ENCODE measurements at regions not wholly inside any gene's neighbourhood (a gene's known extent, or its start where the extent isn't known, plus 50 kb on each side); places are given as distances from the start of the nearest gene placed in this dataset.

DNA sequence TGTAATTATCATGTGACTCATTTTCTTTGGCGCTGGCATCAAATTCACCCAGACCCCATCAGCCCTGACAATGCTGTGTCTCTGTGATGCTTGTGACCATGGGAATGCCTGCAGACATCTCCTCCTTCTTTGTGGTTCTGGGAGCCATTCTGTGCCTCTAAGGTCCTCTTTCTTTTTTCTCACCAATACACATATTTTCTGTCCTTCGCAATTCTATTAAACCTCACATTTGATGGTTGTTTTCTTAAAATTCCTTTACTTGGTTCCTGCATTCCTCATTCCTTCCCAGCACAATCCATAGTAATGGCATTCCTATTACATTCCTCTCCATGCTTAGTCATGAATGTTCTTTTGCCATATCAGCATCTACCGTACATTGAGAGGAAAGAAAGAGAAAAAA, 375.3 kb downstream of the PIK3C3 start:
- H3K27ac ChIP-seq (ENCODE audit: insufficient read length, low read depth, low read length): no peak overlapping the region
- no peaks in the 10 kb centered on the region for H3K4me1 ChIP-seq (ENCODE audit: insufficient read depth, low read length)
- H3T11ph ChIP-seq (ENCODE audit: low read length): peak overlapping the region; percentile 82
- no peak overlapping the region for H4K8ac ChIP-seq (replicated peaks; ENCODE audit: insufficient read length, low read depth, low read length)
- no peak overlapping the region for H2BK20ac ChIP-seq (ENCODE audit: low read depth, low read length, poor library complexity, severe bottlenecking)
- no peaks in the 10 kb centered on the region for H3K23me2 ChIP-seq (ENCODE audit: insufficient read length, low read depth, low read length, poor library complexity, severe bottlenecking)
- TF ChIP-seq, protein P1, sequence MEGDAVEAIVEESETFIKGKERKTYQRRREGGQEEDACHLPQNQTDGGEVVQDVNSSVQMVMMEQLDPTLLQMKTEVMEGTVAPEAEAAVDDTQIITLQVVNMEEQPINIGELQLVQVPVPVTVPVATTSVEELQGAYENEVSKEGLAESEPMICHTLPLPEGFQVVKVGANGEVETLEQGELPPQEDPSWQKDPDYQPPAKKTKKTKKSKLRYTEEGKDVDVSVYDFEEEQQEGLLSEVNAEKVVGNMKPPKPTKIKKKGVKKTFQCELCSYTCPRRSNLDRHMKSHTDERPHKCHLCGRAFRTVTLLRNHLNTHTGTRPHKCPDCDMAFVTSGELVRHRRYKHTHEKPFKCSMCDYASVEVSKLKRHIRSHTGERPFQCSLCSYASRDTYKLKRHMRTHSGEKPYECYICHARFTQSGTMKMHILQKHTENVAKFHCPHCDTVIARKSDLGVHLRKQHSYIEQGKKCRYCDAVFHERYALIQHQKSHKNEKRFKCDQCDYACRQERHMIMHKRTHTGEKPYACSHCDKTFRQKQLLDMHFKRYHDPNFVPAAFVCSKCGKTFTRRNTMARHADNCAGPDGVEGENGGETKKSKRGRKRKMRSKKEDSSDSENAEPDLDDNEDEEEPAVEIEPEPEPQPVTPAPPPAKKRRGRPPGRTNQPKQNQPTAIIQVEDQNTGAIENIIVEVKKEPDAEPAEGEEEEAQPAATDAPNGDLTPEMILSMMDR (conservative IDR thresholded peaks at IDR 0.05): no peak
- H4K91ac ChIP-seq (ENCODE audit: insufficient read length, low read depth, low read length): no peak overlapping the region
- Mint-ChIP-seq H3K4me3 (no peak overlapping the region), H3K27me3 (ENCODE audit: low read depth) (peaks cover 3% of the 10 kb centered on the region; the same call in 1 of the 2 replicates), H3K9me3 (peaks cover 4 to 10% of the 10 kb centered on the region in 2 experiments), H3K27ac (no peak overlapping the region), H3K4me1 (peaks cover 4 to 6% of the 10 kb centered on the region in 2 experiments), H3K36me3 (ENCODE audit: insufficient read depth in 1 of 3, low read depth in 3 of 3) (peaks cover 3 to 12% (median 5%) of the 10 kb centered on the region in 3 experiments; a peak in 6 of 7 replicates)
- no peaks in the 10 kb centered on the region for H3K79me1 ChIP-seq (ENCODE audit: insufficient read depth, low read depth, low read length, poor library complexity, severe bottlenecking)
- no peak overlapping the region for H3K4ac ChIP-seq (ENCODE audit: low read depth, low read length)
- H3K18ac ChIP-seq (ENCODE audit: insufficient read length, low read depth, low read length): no peak overlapping the region
- H3K27me3 ChIP-seq (ENCODE audit: insufficient read depth, low read length): no peaks in the 10 kb centered on the region
- H2AFZ ChIP-seq (ENCODE audit: low read length): no peak overlapping the region
- H3K4me2 ChIP-seq (ENCODE audit: insufficient read depth, insufficient read length, low read length): no peak overlapping the region
- H2BK5ac ChIP-seq (ENCODE audit: insufficient read length, low read length): no peak overlapping the region
- no peak overlapping the region for H2BK120ac ChIP-seq (ENCODE audit: low read depth, low read length, poor library complexity, severe bottlenecking)
- no peak overlapping the region for H2BK12ac ChIP-seq (ENCODE audit: insufficient read length, low read depth, low read length)
- no peaks in the 10 kb centered on the region for H3K9me3 ChIP-seq (ENCODE audit: control insufficient read depth, low read depth, low read length)
- no peak overlapping the region for H2AK5ac ChIP-seq (ENCODE audit: insufficient read length, low read length)
- H3K14ac ChIP-seq (ENCODE audit: insufficient read depth, low read length): no peak overlapping the region
- H3K9ac ChIP-seq (ENCODE audit: extremely low read depth, insufficient read length, low read length): no peak overlapping the region
- H3K56ac ChIP-seq (ENCODE audit: insufficient read length, low read depth, low read length): no peak overlapping the region
- no peak overlapping the region for H4K5ac ChIP-seq (ENCODE audit: insufficient read length, low read depth, low read length)
- H4K20me1 ChIP-seq (ENCODE audit: control insufficient read depth, insufficient read depth, insufficient read length): no peaks in the 10 kb centered on the region
- H3K23ac ChIP-seq (ENCODE audit: insufficient read length, low read depth, low read length): no peak overlapping the region
- WGBS (ENCODE audit: extremely low coverage, insufficient read length, low lambda C conversion rate): no CpG with 5 or more reads among the region's 3 CpGs
- no peaks in the 10 kb centered on the region for H3K79me2 ChIP-seq (ENCODE audit: insufficient read depth, low read length)
- H2BK15ac ChIP-seq (ENCODE audit: low read depth, low read length): no peak overlapping the region
- DNase-seq: no peak
